ENCODE measurements at regions not wholly inside any gene's neighbourhood (a gene's known extent, or its start where the extent isn't known, plus 50 kb on each side); places are given as distances from the start of the nearest gene placed in this dataset.

GRCh38 chr3:3633761-3634160 lies 165.5 kb upstream of the LRRN1 start:
- Mint-ChIP-seq H3K4me1 (ENCODE audit: low read depth) (no peaks in the 10 kb centered on the region), H3K27ac (no peak overlapping the region), H3K36me3 (ENCODE audit: low read depth) (no peaks in the 10 kb centered on the region), H3K27me3 (no peaks in the 10 kb centered on the region), H3K9me3 (no peaks in the 10 kb centered on the region), H3K4me3 (no peak overlapping the region)
- ChIA-PET CTCF (no interaction called here), POLR2A (no interaction called here)
- ATAC-seq (no peak), DNase-seq (no peak)
- intact Hi-C loops (cut with micrococcal nuclease): no loop called here
- no peak for TF ChIP-seq CTCF (IDR thresholded peaks at IDR 0.05)

DNA sequence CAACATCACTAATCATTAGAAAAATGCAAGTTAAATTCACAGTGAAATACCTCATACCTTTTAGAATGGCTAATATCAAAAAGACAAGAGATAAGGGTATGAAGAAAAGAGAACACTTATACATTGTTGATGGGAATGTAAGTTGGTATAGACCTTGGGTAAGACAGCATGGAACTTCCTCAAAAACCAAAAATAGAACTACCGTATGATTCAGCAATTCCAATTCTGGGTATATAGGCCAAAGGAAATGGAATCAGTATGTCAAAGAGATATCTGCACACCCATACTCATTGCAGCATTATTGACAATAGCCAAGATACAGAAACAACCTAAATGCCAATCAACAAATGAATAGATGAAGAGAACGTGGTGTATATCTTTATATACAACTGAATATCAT lies 166.8 kb upstream of the LRRN1 start:
- intact Hi-C loops (cut with micrococcal nuclease): no loop called here
- no peaks in the 10 kb centered on the region for H3K36me3 Mint-ChIP-seq (ENCODE audit: low read depth)
- CTCF ChIA-PET: no interaction called here
- POLR2A ChIA-PET: no interaction called here
- H3K9me3 Mint-ChIP-seq: no peaks in the 10 kb centered on the region
- no peak for TF ChIP-seq CTCF (IDR thresholded peaks at IDR 0.05)
- H3K4me1 Mint-ChIP-seq (ENCODE audit: low read depth): no peaks in the 10 kb centered on the region
- H3K27ac Mint-ChIP-seq: no peak overlapping the region
- H3K27me3 Mint-ChIP-seq: no peaks in the 10 kb centered on the region
- ATAC-seq (no peak), DNase-seq (no peak)
- no peak overlapping the region for H3K4me3 Mint-ChIP-seq

DNA sequence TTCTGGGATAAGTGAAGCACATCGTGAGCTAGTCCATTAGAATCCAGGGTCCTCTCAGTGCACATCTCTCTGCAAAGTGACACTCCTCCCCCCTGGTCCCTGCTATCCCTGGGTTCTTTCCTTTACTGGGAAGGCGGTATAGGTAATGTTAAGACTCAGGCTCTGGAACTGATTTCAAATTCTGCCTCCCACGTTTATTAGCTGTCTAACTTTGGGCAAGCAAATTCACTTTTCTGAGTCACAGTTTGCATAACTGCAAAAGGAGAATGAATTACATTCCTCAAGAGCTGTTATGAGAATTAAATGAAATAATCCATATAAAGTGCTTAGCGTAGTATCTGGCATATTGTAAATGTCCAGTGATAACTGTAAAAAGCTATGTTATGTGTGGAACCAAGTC lies 168.1 kb upstream of the LRRN1 start:
- H3K36me3 Mint-ChIP-seq (ENCODE audit: low read depth): no peaks in the 10 kb centered on the region
- ChIA-PET CTCF (no interaction called here), POLR2A (no interaction called here)
- no peak for DNase-seq
- no peaks in the 10 kb centered on the region for H3K4me1 Mint-ChIP-seq (ENCODE audit: low read depth)
- no peaks in the 10 kb centered on the region for H3K9me3 Mint-ChIP-seq
- no peak overlapping the region for H3K27ac Mint-ChIP-seq
- intact Hi-C loops (cut with micrococcal nuclease): no loop called here
- no peak overlapping the region for H3K4me3 Mint-ChIP-seq
- no peak for ATAC-seq
- TF ChIP-seq CTCF (IDR thresholded peaks at IDR 0.05): no peak
- H3K27me3 Mint-ChIP-seq: no peaks in the 10 kb centered on the region

DNA sequence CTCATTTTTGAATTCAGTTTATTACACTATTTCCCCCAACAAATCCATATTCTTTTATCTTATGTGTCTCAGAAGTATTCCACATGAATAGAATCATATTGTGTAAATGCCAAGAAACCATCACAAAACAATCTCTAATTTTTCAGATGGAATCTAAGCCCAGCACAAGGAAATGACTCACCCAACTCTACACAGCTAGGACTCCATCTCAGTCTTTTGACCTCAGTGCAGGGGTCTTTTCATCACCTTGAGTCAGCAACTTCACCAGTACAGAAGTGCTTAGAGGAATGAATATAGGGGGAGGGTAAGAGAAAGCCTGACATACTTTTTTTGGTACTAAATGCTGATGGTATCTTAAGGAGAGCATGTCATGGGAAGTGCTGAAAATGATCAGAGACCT lies 169.3 kb upstream of the LRRN1 start:
- POLR2A ChIA-PET: no interaction called here
- Mint-ChIP-seq H3K36me3 (ENCODE audit: low read depth) (no peaks in the 10 kb centered on the region), H3K27me3 (no peaks in the 10 kb centered on the region), H3K4me1 (ENCODE audit: low read depth) (no peaks in the 10 kb centered on the region), H3K9me3 (no peaks in the 10 kb centered on the region), H3K27ac (no peak overlapping the region), H3K4me3 (no peak overlapping the region)
- DNase-seq (no peak), ATAC-seq (no peak)
- intact Hi-C loops (cut with micrococcal nuclease): no loop called here
- no peak for TF ChIP-seq CTCF (IDR thresholded peaks at IDR 0.05)
- CTCF ChIA-PET: no interaction called here

DNA sequence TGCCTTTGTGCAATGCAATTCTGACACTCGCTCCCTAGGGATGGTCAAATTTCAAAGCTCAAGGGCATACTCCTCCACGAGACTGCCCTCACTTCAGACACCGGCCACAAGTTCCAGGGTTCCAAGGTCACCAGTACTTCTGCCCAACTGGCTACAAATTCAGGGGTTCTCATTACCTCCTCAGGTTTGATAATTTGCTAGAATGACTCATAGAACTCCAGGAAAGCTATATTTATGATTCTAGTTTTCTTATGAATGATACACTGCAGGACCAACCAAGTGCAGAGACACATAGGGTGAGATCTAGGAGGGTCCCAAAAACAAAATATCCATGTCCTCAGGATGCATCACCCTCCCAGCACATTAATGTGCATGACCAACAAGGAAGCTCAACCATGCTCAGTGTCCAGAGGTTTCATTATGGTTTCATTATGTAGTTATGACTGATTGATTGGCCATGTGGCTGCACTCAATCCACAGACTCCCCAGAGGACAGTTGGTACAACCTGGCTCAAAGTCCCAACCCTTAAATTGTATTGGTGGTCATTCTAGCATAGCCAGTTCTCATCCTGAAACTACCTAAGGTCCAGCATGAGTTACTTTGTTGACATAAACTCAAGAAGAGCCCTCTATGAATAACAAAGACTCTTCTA lies 170.4 kb upstream of the LRRN1 start:
- Mint-ChIP-seq H3K27ac (no peak overlapping the region), H3K36me3 (ENCODE audit: low read depth) (no peaks in the 10 kb centered on the region), H3K4me3 (no peak overlapping the region), H3K4me1 (ENCODE audit: low read depth) (no peaks in the 10 kb centered on the region), H3K9me3 (no peaks in the 10 kb centered on the region), H3K27me3 (no peaks in the 10 kb centered on the region)
- no peak for TF ChIP-seq CTCF (IDR thresholded peaks at IDR 0.05)
- no peak for DNase-seq
- no peak for ATAC-seq
- POLR2A ChIA-PET: no interaction called here
- CTCF ChIA-PET: no interaction called here
- intact Hi-C loops (cut with micrococcal nuclease): no loop called here

All from activated CD8-positive, alpha-beta T cell treated with anti-CD3 and anti-CD28 coated beads for 36 hours (primary cell).